ENCODE measurements at regions not wholly inside any gene's neighbourhood (a gene's known extent, or its start where the extent isn't known, plus 50 kb on each side); places are given as distances from the start of the nearest gene placed in this dataset.
"Not testable (repeated sequence)": the region's sequence is repeated elsewhere in the genome, so short reads cannot be mapped to it uniquely, and the experiment has no call there.

GRCh38 chr14:80286744-80287143, 75.4 kb upstream of the DIO2 start:
- H3K36me3 ChIP-seq (ENCODE audit: control insufficient read depth in 2 of 2, extremely low read depth in 1 of 2, insufficient read depth in 1 of 2, low read length in 1 of 2); ATAC-seq (replicated peaks in 1 of 4); H3K4me3 Mint-ChIP-seq; H3K4me1 ChIP-seq (ENCODE audit: control insufficient read depth in 1 of 2, extremely low read depth in 1 of 2, insufficient read depth in 2 of 2, low read length in 2 of 2); H3K27ac ChIP-seq (ENCODE audit: low read length); DNase-seq; H3K27me3 ChIP-seq (replicated peaks in 1 of 2; ENCODE audit: control insufficient read depth in 2 of 2, extremely low read depth in 1 of 2, insufficient read depth in 2 of 2, low read length in 1 of 2); CTCF ChIA-PET; H3K4me1 Mint-ChIP-seq; H3K27me3 Mint-ChIP-seq; H3K9me3 ChIP-seq; H3K4me3 ChIP-seq (ENCODE audit: control insufficient read depth in 1 of 2, extremely low read depth in 1 of 2, low read length in 1 of 2); H3K36me3 Mint-ChIP-seq; H3K27ac Mint-ChIP-seq; POLR2A ChIA-PET: not testable (repeated sequence)
- H3K9me3 Mint-ChIP-seq, result peaks cover 9 to 12% (median 12%) of the 10 kb centered on the region in 3 donors
- WGBS (ENCODE audit: insufficient coverage), result 96% methylated on average over 5 of the region's 27 CpGs

DNA sequence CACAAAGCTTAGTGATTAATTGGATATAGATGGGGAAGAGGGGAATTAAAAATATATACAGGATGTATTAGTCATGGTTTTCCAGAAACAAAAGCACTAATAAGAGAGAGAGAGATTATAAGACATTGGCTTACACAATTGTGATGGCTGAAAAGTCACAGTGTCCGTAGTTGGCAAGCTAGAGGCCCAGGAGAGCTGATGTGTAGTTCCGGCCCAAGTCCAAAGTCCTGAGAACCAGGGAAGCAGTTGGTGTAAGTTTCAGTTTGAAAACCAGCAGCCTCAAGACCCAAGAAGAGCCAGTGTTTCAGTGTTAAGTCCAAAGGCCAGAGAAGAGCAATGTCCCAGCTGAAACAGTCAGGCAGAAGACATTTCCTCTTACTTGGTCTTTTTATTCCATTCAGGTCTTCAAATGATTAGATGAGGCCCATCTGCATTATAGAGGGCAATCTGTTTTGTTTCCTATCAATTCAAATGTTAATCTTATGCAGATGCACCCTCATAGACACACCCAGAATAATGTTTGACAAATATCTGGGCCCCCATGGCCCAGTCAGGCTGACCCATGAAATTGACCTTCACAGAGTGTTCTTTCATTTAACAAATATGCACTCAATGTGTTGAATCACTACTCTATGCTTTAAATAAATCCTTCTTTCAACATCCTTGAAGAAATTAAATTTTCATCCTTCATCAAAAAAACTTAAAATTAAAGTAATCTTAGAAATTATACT, 67.2 kb upstream of the DIO2 start:
- Mint-ChIP-seq H3K4me3 (no peak overlapping the region), H3K36me3 (no peaks in the 10 kb centered on the region), H3K4me1 (no peaks in the 10 kb centered on the region), H3K27ac (no peak overlapping the region), H3K27me3 (no peaks in the 10 kb centered on the region), H3K9me3 (peaks cover 0 to 7% (median under 1%) of the 10 kb centered on the region in 3 donors)
- ATAC-seq (replicated peaks in 1 of 4), result no peak
- Histone ChIP-seq H3K36me3 (ENCODE audit: control insufficient read depth in 2 of 2, extremely low read depth in 1 of 2, insufficient read depth in 1 of 2, low read length in 1 of 2) (no peaks in the 10 kb centered on the region), H3K27me3 (replicated peaks in 1 of 2; ENCODE audit: control insufficient read depth in 2 of 2, extremely low read depth in 1 of 2, insufficient read depth in 2 of 2, low read length in 1 of 2) (no peaks in the 10 kb centered on the region), H3K4me1 (ENCODE audit: control insufficient read depth in 1 of 2, extremely low read depth in 1 of 2, insufficient read depth in 2 of 2, low read length in 2 of 2) (no peaks in the 10 kb centered on the region), H3K9me3 (no peaks in the 10 kb centered on the region), H3K4me3 (ENCODE audit: control insufficient read depth in 1 of 2, extremely low read depth in 1 of 2, low read length in 1 of 2) (no peak overlapping the region), H3K27ac (ENCODE audit: low read length) (no peak overlapping the region)
- POLR2A ChIA-PET, result no interaction called here
- 56% methylated on average over 1 of the region's 2 CpGs for WGBS (ENCODE audit: insufficient coverage)
- DNase-seq, result no peak
- CTCF ChIA-PET, result no interaction called here

- Mint-ChIP-seq H3K36me3 (no peaks in the 10 kb centered on the region), H3K27me3 (no peaks in the 10 kb centered on the region)
- no CpG with 5 or more reads among the region's 3 CpGs for WGBS (ENCODE audit: insufficient coverage)
Measured at GRCh38 chr14:80275208-80275850, 64.0 kb upstream of the DIO2 start.

GRCh38 chr14:80274310-80274709, 63.0 kb upstream of the DIO2 start:
- DNase-seq; H3K9me3 Mint-ChIP-seq; H3K36me3 ChIP-seq (ENCODE audit: control insufficient read depth in 2 of 2, extremely low read depth in 1 of 2, insufficient read depth in 1 of 2, low read length in 1 of 2); ATAC-seq (replicated peaks in 1 of 4); H3K4me3 ChIP-seq (ENCODE audit: control insufficient read depth in 1 of 2, extremely low read depth in 1 of 2, low read length in 1 of 2); H3K27me3 ChIP-seq (replicated peaks in 1 of 2; ENCODE audit: control insufficient read depth in 2 of 2, extremely low read depth in 1 of 2, insufficient read depth in 2 of 2, low read length in 1 of 2); CTCF ChIA-PET; H3K4me1 Mint-ChIP-seq; H3K9me3 ChIP-seq; H3K36me3 Mint-ChIP-seq; H3K27me3 Mint-ChIP-seq; POLR2A ChIA-PET; H3K4me1 ChIP-seq (ENCODE audit: control insufficient read depth in 1 of 2, extremely low read depth in 1 of 2, insufficient read depth in 2 of 2, low read length in 2 of 2); H3K4me3 Mint-ChIP-seq; H3K27ac ChIP-seq (ENCODE audit: low read length); H3K27ac Mint-ChIP-seq: not testable (repeated sequence)
- WGBS (ENCODE audit: insufficient coverage), result no CpG with 5 or more reads among the region's 2 CpGs

More at GRCh38 chr14:80275208-80275850, 64.0 kb upstream of the DIO2 start:
- Mint-ChIP-seq H3K4me3 (no peak overlapping the region), H3K9me3 (peaks cover 4 to 9% (median 5%) of the 10 kb centered on the region in 3 donors), H3K27ac (no peak overlapping the region), H3K4me1 (no peaks in the 10 kb centered on the region)
- no peaks in the 10 kb centered on the region for H3K9me3 ChIP-seq
- no peak overlapping the region for H3K4me3 ChIP-seq (ENCODE audit: control insufficient read depth in 1 of 2, extremely low read depth in 1 of 2, low read length in 1 of 2)
- no peaks in the 10 kb centered on the region for H3K36me3 ChIP-seq (ENCODE audit: control insufficient read depth in 2 of 2, extremely low read depth in 1 of 2, insufficient read depth in 1 of 2, low read length in 1 of 2)
- H3K4me1 ChIP-seq (ENCODE audit: control insufficient read depth in 1 of 2, extremely low read depth in 1 of 2, insufficient read depth in 2 of 2, low read length in 2 of 2), result no peaks in the 10 kb centered on the region
- no peaks in the 10 kb centered on the region for H3K27me3 ChIP-seq (replicated peaks in 1 of 2; ENCODE audit: control insufficient read depth in 2 of 2, extremely low read depth in 1 of 2, insufficient read depth in 2 of 2, low read length in 1 of 2)
- DNase-seq, result no peak
- H3K27ac ChIP-seq (ENCODE audit: low read length), result no peak overlapping the region
- POLR2A ChIA-PET, result interaction anchor here in 1 of 2 donors (0.7 kb wide), 1 partner anchor 603 kb away, joined by 4 read pairs; no protein-coding TSS in a partner anchor
- ATAC-seq (replicated peaks in 1 of 4), result no peak
- CTCF ChIA-PET, result no interaction called here

DNA sequence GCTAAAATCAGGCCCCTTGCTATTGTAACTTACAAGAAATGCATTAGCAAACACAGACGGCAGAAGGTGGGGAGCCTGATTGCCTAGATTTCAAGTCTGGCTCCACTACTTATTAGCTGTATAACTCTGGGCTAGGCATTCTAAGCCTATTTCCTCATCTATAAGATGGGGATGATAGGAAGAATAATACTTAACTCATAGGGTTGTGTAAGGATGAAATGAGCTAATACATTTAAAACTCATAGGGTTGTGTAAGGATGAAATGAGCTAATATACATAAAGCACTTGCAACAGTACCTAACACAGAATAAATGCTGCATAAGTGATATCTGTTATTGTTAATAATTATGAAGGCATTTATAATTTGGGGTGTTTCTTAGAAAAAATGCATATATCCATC, 60.1 kb upstream of the DIO2 start:
- H3K4me1 Mint-ChIP-seq, result no peaks in the 10 kb centered on the region
- no peaks in the 10 kb centered on the region for H3K36me3 ChIP-seq (ENCODE audit: control insufficient read depth in 2 of 2, extremely low read depth in 1 of 2, insufficient read depth in 1 of 2, low read length in 1 of 2)
- no peaks in the 10 kb centered on the region for H3K27me3 ChIP-seq (replicated peaks in 1 of 2; ENCODE audit: control insufficient read depth in 2 of 2, extremely low read depth in 1 of 2, insufficient read depth in 2 of 2, low read length in 1 of 2)
- H3K4me3 ChIP-seq (ENCODE audit: control insufficient read depth in 1 of 2, extremely low read depth in 1 of 2, low read length in 1 of 2), result no peak overlapping the region
- ATAC-seq (replicated peaks in 1 of 4) (no peak), DNase-seq (no peak)
- H3K4me1 ChIP-seq (ENCODE audit: control insufficient read depth in 1 of 2, extremely low read depth in 1 of 2, insufficient read depth in 2 of 2, low read length in 2 of 2), result no peaks in the 10 kb centered on the region
- H3K27ac Mint-ChIP-seq, result no peak overlapping the region
- no CpG with 5 or more reads among the region's 1 CpG for WGBS (ENCODE audit: insufficient coverage)
- ChIA-PET POLR2A (no interaction called here), CTCF (no interaction called here)
- H3K27ac ChIP-seq (ENCODE audit: low read length), result no peak overlapping the region
- peaks cover 3 to 5% (median 4%) of the 10 kb centered on the region in 3 donors for H3K9me3 Mint-ChIP-seq
- H3K4me3 Mint-ChIP-seq, result no peak overlapping the region
- no peaks in the 10 kb centered on the region for H3K36me3 Mint-ChIP-seq
- no peaks in the 10 kb centered on the region for H3K9me3 ChIP-seq
- no peaks in the 10 kb centered on the region for H3K27me3 Mint-ChIP-seq

DNA sequence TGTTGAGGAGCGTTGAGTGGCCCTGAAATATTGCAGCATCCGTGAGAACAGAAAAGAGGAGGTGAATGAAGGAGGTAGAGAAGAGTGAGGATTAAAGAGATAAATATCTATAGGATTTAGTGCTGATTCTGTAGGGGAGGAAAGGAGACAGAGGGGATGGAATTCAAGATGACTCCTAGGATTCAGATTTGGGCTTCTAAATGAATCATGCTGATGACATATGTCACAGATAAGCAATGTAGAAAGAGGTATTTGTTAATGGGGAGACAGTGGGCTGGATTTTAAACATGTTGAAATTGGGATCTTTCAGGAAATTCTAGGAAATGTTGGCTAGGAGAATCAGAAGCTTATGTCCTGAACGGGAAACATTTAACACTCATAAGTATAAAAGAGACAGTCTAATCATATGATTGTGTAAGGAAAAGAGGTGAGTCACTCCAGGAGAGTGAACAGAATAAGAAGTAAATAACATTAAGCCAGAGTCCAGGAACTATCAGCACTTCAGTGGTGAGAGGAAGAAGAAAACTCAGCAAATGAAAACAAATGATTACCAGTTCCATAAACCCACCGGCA, 58.1 kb upstream of the DIO2 start:
- CTCF ChIA-PET, result no interaction called here
- Histone ChIP-seq H3K9me3 (no peaks in the 10 kb centered on the region), H3K27me3 (replicated peaks in 1 of 2; ENCODE audit: control insufficient read depth in 2 of 2, extremely low read depth in 1 of 2, insufficient read depth in 2 of 2, low read length in 1 of 2) (no peaks in the 10 kb centered on the region), H3K36me3 (ENCODE audit: control insufficient read depth in 2 of 2, extremely low read depth in 1 of 2, insufficient read depth in 1 of 2, low read length in 1 of 2) (no peaks in the 10 kb centered on the region), H3K27ac (ENCODE audit: low read length) (no peak overlapping the region), H3K4me3 (ENCODE audit: control insufficient read depth in 1 of 2, extremely low read depth in 1 of 2, low read length in 1 of 2) (no peak overlapping the region), H3K4me1 (ENCODE audit: control insufficient read depth in 1 of 2, extremely low read depth in 1 of 2, insufficient read depth in 2 of 2, low read length in 2 of 2) (no peaks in the 10 kb centered on the region)
- Mint-ChIP-seq H3K4me3 (no peak overlapping the region), H3K9me3 (peaks cover 3 to 9% (median 8%) of the 10 kb centered on the region in 3 donors), H3K4me1 (no peaks in the 10 kb centered on the region), H3K36me3 (no peaks in the 10 kb centered on the region), H3K27ac (no peak overlapping the region), H3K27me3 (no peaks in the 10 kb centered on the region)
- POLR2A ChIA-PET, result no interaction called here
- WGBS (ENCODE audit: insufficient coverage), result 78% methylated on average over 3 of the region's 4 CpGs
- ATAC-seq (replicated peaks in 1 of 4), result no peak
- DNase-seq, result no peak

Data from T-cell (primary cell).